ENCODE measurements at regions not wholly inside any gene's neighbourhood (a gene's known extent, or its start where the extent isn't known, plus 50 kb on each side); places are given as distances from the start of the nearest gene placed in this dataset.
"Not testable (repeated sequence)": the region's sequence is repeated elsewhere in the genome, so short reads cannot be mapped to it uniquely, and the experiment has no call there.

DNA sequence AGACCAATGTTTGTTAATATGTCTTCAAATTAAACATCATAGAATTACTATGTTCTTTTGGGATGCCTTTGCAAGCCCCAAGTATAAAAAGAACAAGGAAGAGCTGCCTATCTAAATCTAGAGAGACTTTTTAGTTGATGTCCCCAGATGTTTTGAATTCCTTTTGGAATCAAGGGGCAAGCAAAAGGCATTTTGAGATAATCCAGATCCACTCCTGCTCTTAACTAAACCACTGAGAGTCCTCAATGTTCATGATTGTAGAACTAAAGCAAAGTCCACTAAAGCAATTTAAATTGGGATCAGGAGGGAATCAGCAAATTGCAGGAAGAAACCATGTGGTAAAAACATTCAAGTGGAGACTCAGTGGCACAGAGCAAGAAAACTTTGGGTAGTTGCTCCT lies 558.5 kb upstream of the VRK2 start:
- H3F3A ChIP-seq (ENCODE audit: insufficient read depth, low read depth): no peaks in the 10 kb centered on the region
- H3K79me2 ChIP-seq (ENCODE audit: low read depth): no peaks in the 10 kb centered on the region
- H3K9me3 ChIP-seq (ENCODE audit: insufficient read depth, low read depth): no peaks in the 10 kb centered on the region
- TF ChIP-seq EZH2 (IDR thresholded peaks at IDR 0.05; ENCODE audit: low read depth): no peak
- TF ChIP-seq, protein P1, sequence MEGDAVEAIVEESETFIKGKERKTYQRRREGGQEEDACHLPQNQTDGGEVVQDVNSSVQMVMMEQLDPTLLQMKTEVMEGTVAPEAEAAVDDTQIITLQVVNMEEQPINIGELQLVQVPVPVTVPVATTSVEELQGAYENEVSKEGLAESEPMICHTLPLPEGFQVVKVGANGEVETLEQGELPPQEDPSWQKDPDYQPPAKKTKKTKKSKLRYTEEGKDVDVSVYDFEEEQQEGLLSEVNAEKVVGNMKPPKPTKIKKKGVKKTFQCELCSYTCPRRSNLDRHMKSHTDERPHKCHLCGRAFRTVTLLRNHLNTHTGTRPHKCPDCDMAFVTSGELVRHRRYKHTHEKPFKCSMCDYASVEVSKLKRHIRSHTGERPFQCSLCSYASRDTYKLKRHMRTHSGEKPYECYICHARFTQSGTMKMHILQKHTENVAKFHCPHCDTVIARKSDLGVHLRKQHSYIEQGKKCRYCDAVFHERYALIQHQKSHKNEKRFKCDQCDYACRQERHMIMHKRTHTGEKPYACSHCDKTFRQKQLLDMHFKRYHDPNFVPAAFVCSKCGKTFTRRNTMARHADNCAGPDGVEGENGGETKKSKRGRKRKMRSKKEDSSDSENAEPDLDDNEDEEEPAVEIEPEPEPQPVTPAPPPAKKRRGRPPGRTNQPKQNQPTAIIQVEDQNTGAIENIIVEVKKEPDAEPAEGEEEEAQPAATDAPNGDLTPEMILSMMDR (conservative IDR thresholded peaks at IDR 0.05): no peak
- no peaks in the 10 kb centered on the region for H3K36me3 ChIP-seq (ENCODE audit: low read depth)
- CTCF ChIA-PET: no interaction called here
- intact Hi-C loops (cut with micrococcal nuclease; ENCODE audit: unreplicated experiment): no loop called here
- no peak overlapping the region for H3K27ac ChIP-seq
- no peak overlapping the region for H3K4me3 ChIP-seq
- H4K20me1 ChIP-seq (ENCODE audit: insufficient read depth): no peaks in the 10 kb centered on the region
- DNase-seq: no peak
- POLR2A ChIA-PET (ENCODE audit: unreplicated experiment): no interaction called here
- H3K4me1 ChIP-seq (replicated peaks; ENCODE audit: insufficient read depth): no peaks in the 10 kb centered on the region
- H3K4me2 ChIP-seq: no peak overlapping the region
- H2AFZ ChIP-seq: no peak overlapping the region
- 0 out of 2 replicates have a peak, but pooled peaks cover 3% of the 10 kb centered on the region for H3K27me3 ChIP-seq (ENCODE audit: insufficient read depth, low read depth)
- H3K9me2 ChIP-seq (ENCODE audit: insufficient read depth): no peaks in the 10 kb centered on the region
- BruUV-seq (replicated peaks): no TSS peak

- BruUV-seq (replicated peaks): no TSS peak
- no peak for DNase-seq
- Histone ChIP-seq H3K9me3 (ENCODE audit: insufficient read depth, low read depth) (no peaks in the 10 kb centered on the region), H3F3A (ENCODE audit: insufficient read depth, low read depth) (no peaks in the 10 kb centered on the region), H3K79me2 (ENCODE audit: low read depth) (no peaks in the 10 kb centered on the region), H3K27me3 (ENCODE audit: insufficient read depth, low read depth) (0 out of 2 replicates have a peak, but pooled peaks cover 3% of the 10 kb centered on the region), H4K20me1 (ENCODE audit: insufficient read depth) (no peaks in the 10 kb centered on the region), H3K4me2 (no peak overlapping the region), H3K4me3 (no peak overlapping the region), H2AFZ (no peak overlapping the region), H3K36me3 (ENCODE audit: low read depth) (no peaks in the 10 kb centered on the region), H3K9me2 (ENCODE audit: insufficient read depth) (no peaks in the 10 kb centered on the region), H3K4me1 (replicated peaks; ENCODE audit: insufficient read depth) (no peaks in the 10 kb centered on the region), H3K27ac (no peak overlapping the region)
- ChIA-PET POLR2A (ENCODE audit: unreplicated experiment) (no interaction called here), CTCF (no interaction called here)
- intact Hi-C loops (cut with micrococcal nuclease; ENCODE audit: unreplicated experiment): no loop called here
- TF ChIP-seq, protein P1 (conservative IDR thresholded peaks at IDR 0.05): no peak
- TF ChIP-seq EZH2 (IDR thresholded peaks at IDR 0.05; ENCODE audit: low read depth): no peak
Measured at GRCh38 chr2:57490741-57491140, 555.9 kb upstream of the VRK2 start.

DNA sequence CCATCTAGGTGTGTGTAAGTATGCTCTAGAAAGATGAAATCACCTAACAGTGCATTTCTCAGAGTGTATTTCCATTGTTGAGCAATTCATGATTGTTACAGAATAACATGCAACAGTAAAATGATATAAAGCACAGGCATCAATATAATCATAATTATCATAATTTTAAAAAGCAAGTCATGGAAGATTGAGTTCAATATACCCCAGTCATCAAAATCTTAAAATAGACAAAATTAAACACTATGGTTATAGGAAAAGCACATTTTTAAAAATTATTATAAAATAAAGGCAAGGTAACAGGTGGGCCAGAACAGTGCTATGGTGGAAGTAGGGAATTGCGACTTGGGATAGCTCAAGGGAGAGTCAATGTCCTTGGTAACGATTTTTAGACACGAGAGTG lies 555.4 kb upstream of the VRK2 start:
- DNase-seq: no peak
- no peaks in the 10 kb centered on the region for H3K36me3 ChIP-seq (ENCODE audit: low read depth)
- 0 out of 2 replicates have a peak, but pooled peaks cover 3% of the 10 kb centered on the region for H3K27me3 ChIP-seq (ENCODE audit: insufficient read depth, low read depth)
- no peaks in the 10 kb centered on the region for H3K79me2 ChIP-seq (ENCODE audit: low read depth)
- H2AFZ ChIP-seq: no peak overlapping the region
- H3K9me3 ChIP-seq (ENCODE audit: insufficient read depth, low read depth): no peaks in the 10 kb centered on the region
- H3K27ac ChIP-seq: no peak overlapping the region
- H3F3A ChIP-seq (ENCODE audit: insufficient read depth, low read depth): no peaks in the 10 kb centered on the region
- CTCF ChIA-PET: no interaction called here
- H4K20me1 ChIP-seq (ENCODE audit: insufficient read depth): no peaks in the 10 kb centered on the region
- TF ChIP-seq, protein P1 (conservative IDR thresholded peaks at IDR 0.05): no peak
- no peak for TF ChIP-seq EZH2 (IDR thresholded peaks at IDR 0.05; ENCODE audit: low read depth)
- no peaks in the 10 kb centered on the region for H3K9me2 ChIP-seq (ENCODE audit: insufficient read depth)
- BruUV-seq (replicated peaks): no TSS peak
- POLR2A ChIA-PET (ENCODE audit: unreplicated experiment): no interaction called here
- H3K4me2 ChIP-seq: no peak overlapping the region
- no peaks in the 10 kb centered on the region for H3K4me1 ChIP-seq (replicated peaks; ENCODE audit: insufficient read depth)
- intact Hi-C loops (cut with micrococcal nuclease; ENCODE audit: unreplicated experiment): no loop called here
- H3K4me3 ChIP-seq: no peak overlapping the region

DNA sequence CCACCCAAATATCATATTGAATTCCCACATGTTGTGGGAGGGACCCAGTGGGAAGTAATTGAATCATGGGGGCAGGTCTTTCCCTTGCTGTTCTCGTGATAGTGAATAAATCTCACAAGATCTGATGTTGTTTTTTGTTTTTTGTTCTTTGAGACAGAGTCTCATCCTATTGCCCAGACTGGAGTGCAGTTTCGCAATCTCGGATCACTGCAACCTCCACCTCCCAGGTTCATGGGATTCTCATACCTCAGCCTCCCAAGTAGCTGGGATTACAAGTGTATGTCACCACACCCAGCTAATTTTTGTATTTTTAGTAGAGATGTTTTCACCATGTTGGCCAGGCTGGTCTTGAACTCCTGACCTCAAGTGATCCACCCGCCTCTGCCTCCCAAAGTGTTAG lies 552.6 kb upstream of the VRK2 start:
- H3K36me3 ChIP-seq (ENCODE audit: low read depth); H3K4me1 ChIP-seq (replicated peaks; ENCODE audit: insufficient read depth); H3K9me2 ChIP-seq (ENCODE audit: insufficient read depth); POLR2A ChIA-PET (ENCODE audit: unreplicated experiment); H3K27me3 ChIP-seq (ENCODE audit: insufficient read depth, low read depth); H3K9me3 ChIP-seq (ENCODE audit: insufficient read depth, low read depth); H3F3A ChIP-seq (ENCODE audit: insufficient read depth, low read depth); H4K20me1 ChIP-seq (ENCODE audit: insufficient read depth); CTCF ChIA-PET; H3K4me3 ChIP-seq; H2AFZ ChIP-seq; intact Hi-C loops (cut with micrococcal nuclease; ENCODE audit: unreplicated experiment); H3K4me2 ChIP-seq; H3K79me2 ChIP-seq (ENCODE audit: low read depth); DNase-seq; BruUV-seq (replicated peaks); H3K27ac ChIP-seq: not testable (repeated sequence)

All from PC-9 (cell line).